B cell (primary cell): ENCODE measurements at regions not wholly inside any gene's neighbourhood (a gene's known extent, or its start where the extent isn't known, plus 50 kb on each side); places are given as distances from the start of the nearest gene placed in this dataset.

Experiments used
- ATAC-seq: fragments of 200-7000 bp; cut with Tn5 transposase; one replicate; pipeline ENCODE4 v1.10.0; 2021; ENCODE audit warnings: low read depth, mild to moderate bottlenecking, moderate number of reproducible peaks, moderate library complexity
- CTCF ChIA-PET: fragments of 350-600 bp; sonication (Branson Sonifier 250); formaldehyde crosslinking; loops from one replicate; lab custom pipeline; 2021; ENCODE audit warnings: antibody characterized with exemption, inconsistent platforms; lab: Charles Lee
- POLR2A ChIA-PET: fragments of 350-600 bp; sonication (Branson Sonifier 250); formaldehyde crosslinking; loops from one replicate; lab custom pipeline; 2021; ENCODE audit warnings: antibody characterized with exemption; lab: Charles Lee
- DNase-seq: peaks from one replicate; pipeline ENCODE4 v3.0.0; 2013
- H2AFZ ChIP-seq: 2 replicates; pipeline ENCODE4 v1.6.1; 2012; ENCODE audit warnings: mild to moderate bottlenecking, low read depth, low read length; ENCODE audit not compliant: insufficient read depth, poor library complexity, severe bottlenecking
- H3K27ac ChIP-seq, 2 donors: 1 replicate in 1 of 2; 2 replicates in 1 of 2; pipeline ENCODE4 v1.5.1; 2012 to 2013; ENCODE audit warnings: low read length in 2 of 2, mild to moderate bottlenecking in 2 of 2, moderate library complexity in 1 of 2
- H3K27me3 ChIP-seq, 4 experiments: fragments of 200-600 bp in 1 of 4; sonication (generic) in 1 of 4; replicated peaks in 1 of 4; 1 replicate in 2 of 4; 2 replicates in 2 of 4; pipeline versions ENCODE4 v1.6.1 to v1.7.0; 2013 to 2016; ENCODE audit warnings: low read length in 3 of 4, mild to moderate bottlenecking in 2 of 4, mixed read lengths in 1 of 4, moderate library complexity in 1 of 4; ENCODE audit not compliant: insufficient read depth in 4 of 4, control insufficient read depth in 3 of 4; ENCODE audit errors: control extremely low read depth in 1 of 4
- H3K36me3 ChIP-seq, 2 experiments: replicated peaks in 1 of 2; 1 replicate in 1 of 2; 2 replicates in 1 of 2; pipeline versions ENCODE4 v1.6.1 to v1.7.1; 2013; ENCODE audit warnings: low read length in 1 of 2; ENCODE audit not compliant: insufficient read depth in 2 of 2, control insufficient read depth in 1 of 2; ENCODE audit errors: control extremely low read depth in 1 of 2, extremely low read depth in 1 of 2
- H3K4me1 ChIP-seq, 2 donors: fragments of 200-600 bp in 1 of 2; sonication (generic) in 1 of 2; 1 replicate in 1 of 2; 2 replicates in 1 of 2; pipeline versions ENCODE4 v1.5.1 to v1.6.1; 2013 to 2017; ENCODE audit warnings: low read length in 2 of 2; ENCODE audit not compliant: control insufficient read depth in 2 of 2, insufficient read depth in 2 of 2
- H3K4me2 ChIP-seq: replicated peaks from 2 replicates; pipeline ENCODE3; 2012; ENCODE audit warnings: mild to moderate bottlenecking, low read depth, low read length; ENCODE audit not compliant: poor library complexity, severe bottlenecking
- H3K4me3 ChIP-seq, 5 experiments: fragments of 200-600 bp in 1 of 5; sonication (generic) in 1 of 5; 1 replicate in 3 of 5; 2 replicates in 2 of 5; pipeline versions ENCODE4 v1.5.1 to v1.7.0; 2011 to 2016; ENCODE audit warnings: low read length in 4 of 5, mild to moderate bottlenecking in 4 of 5, low read depth in 2 of 5, control low read depth in 1 of 5, moderate library complexity in 1 of 5; ENCODE audit not compliant: insufficient read depth in 1 of 5; ENCODE audit errors: control extremely low read depth in 1 of 5, extremely low read depth in 1 of 5
- H3K79me2 ChIP-seq: fragments of 200-600 bp; sonication (generic); one replicate; pipeline ENCODE4 v1.6.0; 2016; ENCODE audit warnings: low read length; ENCODE audit not compliant: control insufficient read depth, insufficient read depth
- H3K9ac ChIP-seq: fragments of 200-600 bp; sonication (generic); 2 replicates; pipeline ENCODE4 v1.6.1; 2017; ENCODE audit warnings: mild to moderate bottlenecking, low read length, moderate library complexity
- H3K9me3 ChIP-seq, 3 donors: one replicate each; pipeline versions ENCODE4 v1.6.1 to v1.7.1; 2013; ENCODE audit warnings: low read length in 2 of 3; ENCODE audit not compliant: control insufficient read depth in 2 of 3, insufficient read depth in 1 of 3; ENCODE audit errors: control extremely low read depth in 1 of 3
- H4K20me1 ChIP-seq: 2 replicates; pipeline ENCODE4 v1.6.0; 2012; ENCODE audit warnings: mild to moderate bottlenecking, low read length; ENCODE audit not compliant: insufficient read depth, control insufficient read depth, poor library complexity, severe bottlenecking
- H3K27ac Mint-ChIP-seq: one replicate; pipeline ENCODE4 v1.8.0; 2021; ENCODE audit warnings: mixed read lengths
- H3K27me3 Mint-ChIP-seq: one replicate; pipeline ENCODE4 v1.8.0; 2021; ENCODE audit warnings: mixed read lengths
- H3K4me1 Mint-ChIP-seq: one replicate; pipeline ENCODE4 v1.8.0; 2021; ENCODE audit warnings: mixed read lengths
- H3K4me3 Mint-ChIP-seq: one replicate; pipeline ENCODE4 v1.8.0; 2021; ENCODE audit warnings: mixed read lengths
- H3K9me3 Mint-ChIP-seq: one replicate; pipeline ENCODE4 v1.8.0; 2022; ENCODE audit warnings: mixed read lengths; ENCODE audit not compliant: insufficient read depth
- EZH2 ChIP-seq: IDR thresholded peaks from 2 replicates; pipeline ENCODE4 v1.6.1; 2012; ENCODE audit warnings: borderline replicate concordance, low read depth, mild to moderate bottlenecking, moderate library complexity, low read length; ENCODE audit not compliant: insufficient read depth, poor library complexity, severe bottlenecking
- WGBS: methylation state at CpG from one replicate; pipeline ENCODE4 v1.1.5; 2013; ENCODE audit warnings: missing lambda C conversion rate; ENCODE audit not compliant: insufficient coverage; 5-methylcytosine and 5-hydroxymethylcytosine counted together
- intact Hi-C: fragments of 100-400 bp; cut with micrococcal nuclease; formaldehyde crosslinking; loops from one replicate; pipeline ENCODE4 v1.10.0; 2022
- TF ChIP-seq, protein P1 (sequence below): fragments of 200-600 bp; IDR thresholded peaks from one replicate; pipeline ENCODE4 v1.8.0; 2022; ENCODE audit warnings: antibody characterized with exemption, mild to moderate bottlenecking

DNA sequence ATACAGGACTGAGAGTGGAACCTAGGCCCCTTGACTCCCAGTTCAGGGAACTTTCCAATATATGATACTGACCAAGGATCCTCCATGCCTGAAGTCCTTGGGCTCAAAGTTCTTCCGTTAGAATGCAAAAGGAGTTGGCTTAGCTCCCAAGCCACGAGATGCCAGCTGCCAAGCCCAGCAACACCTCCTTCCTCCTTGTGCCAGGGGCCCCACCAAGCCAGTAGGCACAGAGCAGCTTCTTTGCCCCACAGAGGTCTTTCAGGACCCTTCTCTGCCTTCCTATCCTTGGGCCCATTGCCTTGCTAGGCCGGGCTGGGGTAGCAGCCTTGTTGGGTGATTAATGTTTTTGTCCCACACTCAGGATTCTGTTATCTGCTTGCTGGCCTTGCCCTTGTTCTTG is 105.6 kb downstream of the EFNB1 start:
- no peak overlapping the region for H3K4me3 Mint-ChIP-seq
- no peak overlapping the region for H3K27ac Mint-ChIP-seq
- Histone ChIP-seq H3K79me2 (no peaks in the 10 kb centered on the region), H3K9ac (no peak overlapping the region), H2AFZ (no peak overlapping the region), H3K4me3 (no peak overlapping the region), H3K9me3 (no peaks in the 10 kb centered on the region), H3K4me2 (no peak overlapping the region), H3K36me3 (no peaks in the 10 kb centered on the region), H3K4me1 (no peaks in the 10 kb centered on the region), H3K27me3 (no peaks in the 10 kb centered on the region), H4K20me1 (no peaks in the 10 kb centered on the region), H3K27ac (no peak overlapping the region)
- ChIA-PET CTCF (no interaction called here), POLR2A (no interaction called here)
- H3K27me3 Mint-ChIP-seq = no peaks in the 10 kb centered on the region
- intact Hi-C loops = no loop called here
- ATAC-seq (no peak), DNase-seq (no peak)
- peaks cover 2% of the 10 kb centered on the region for H3K4me1 Mint-ChIP-seq
- 100% methylated on average over 1 of the region's 3 CpGs for WGBS
- TF ChIP-seq EZH2 = no peak
- TF ChIP-seq, protein P1, sequence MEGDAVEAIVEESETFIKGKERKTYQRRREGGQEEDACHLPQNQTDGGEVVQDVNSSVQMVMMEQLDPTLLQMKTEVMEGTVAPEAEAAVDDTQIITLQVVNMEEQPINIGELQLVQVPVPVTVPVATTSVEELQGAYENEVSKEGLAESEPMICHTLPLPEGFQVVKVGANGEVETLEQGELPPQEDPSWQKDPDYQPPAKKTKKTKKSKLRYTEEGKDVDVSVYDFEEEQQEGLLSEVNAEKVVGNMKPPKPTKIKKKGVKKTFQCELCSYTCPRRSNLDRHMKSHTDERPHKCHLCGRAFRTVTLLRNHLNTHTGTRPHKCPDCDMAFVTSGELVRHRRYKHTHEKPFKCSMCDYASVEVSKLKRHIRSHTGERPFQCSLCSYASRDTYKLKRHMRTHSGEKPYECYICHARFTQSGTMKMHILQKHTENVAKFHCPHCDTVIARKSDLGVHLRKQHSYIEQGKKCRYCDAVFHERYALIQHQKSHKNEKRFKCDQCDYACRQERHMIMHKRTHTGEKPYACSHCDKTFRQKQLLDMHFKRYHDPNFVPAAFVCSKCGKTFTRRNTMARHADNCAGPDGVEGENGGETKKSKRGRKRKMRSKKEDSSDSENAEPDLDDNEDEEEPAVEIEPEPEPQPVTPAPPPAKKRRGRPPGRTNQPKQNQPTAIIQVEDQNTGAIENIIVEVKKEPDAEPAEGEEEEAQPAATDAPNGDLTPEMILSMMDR = no peak
- no peaks in the 10 kb centered on the region for H3K9me3 Mint-ChIP-seq

DNA sequence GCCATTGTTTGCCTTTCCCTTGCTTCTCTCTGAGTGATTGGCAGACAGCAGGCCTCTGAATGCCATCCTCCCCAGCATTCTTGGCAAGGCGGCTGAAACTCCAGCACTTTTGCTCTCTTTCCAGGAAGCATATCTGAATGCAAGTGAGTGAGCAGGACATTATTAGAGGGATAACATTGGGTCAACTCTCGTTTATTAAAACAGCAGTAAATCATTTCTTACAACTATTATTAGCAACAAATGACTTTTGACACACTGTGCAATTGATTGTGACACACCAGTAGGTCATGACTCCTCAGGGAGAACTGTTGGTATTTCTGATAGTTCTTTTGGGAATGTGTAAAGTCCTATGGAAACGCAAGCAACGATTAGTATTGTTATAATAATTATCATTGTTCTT is 103.8 kb downstream of the EFNB1 start:
- intact Hi-C loops = no loop called here
- Histone ChIP-seq H3K36me3 (no peaks in the 10 kb centered on the region), H4K20me1 (no peaks in the 10 kb centered on the region), H3K27ac (no peak overlapping the region), H3K4me2 (no peak overlapping the region), H3K9me3 (no peaks in the 10 kb centered on the region), H2AFZ (no peak overlapping the region), H3K9ac (no peak overlapping the region), H3K79me2 (no peaks in the 10 kb centered on the region), H3K4me1 (no peaks in the 10 kb centered on the region), H3K4me3 (no peak overlapping the region), H3K27me3 (no peaks in the 10 kb centered on the region)
- WGBS = no CpG with 5 or more reads among the region's 4 CpGs
- H3K27me3 Mint-ChIP-seq = no peaks in the 10 kb centered on the region
- no peak for ATAC-seq
- no peak for TF ChIP-seq EZH2
- TF ChIP-seq, protein P1 = no peak
- ChIA-PET CTCF (no interaction called here), POLR2A (no interaction called here)
- peaks cover 2% of the 10 kb centered on the region for H3K4me1 Mint-ChIP-seq
- no peaks in the 10 kb centered on the region for H3K9me3 Mint-ChIP-seq
- no peak for DNase-seq
- no peak overlapping the region for H3K4me3 Mint-ChIP-seq
- H3K27ac Mint-ChIP-seq = no peak overlapping the region
